Neuron (in vitro differentiated cells): ENCODE measurements at regions not wholly inside any gene's neighbourhood (a gene's known extent, or its start where the extent isn't known, plus 50 kb on each side); places are given as distances from the start of the nearest gene placed in this dataset.

Experiments used
- H2AFZ ChIP-seq: one replicate; pipeline ENCODE4 v1.6.1; 2013; ENCODE audit warnings: low read depth, mild to moderate bottlenecking, inconsistent platforms, low read length, moderate library complexity
- H3K27me3 ChIP-seq: one replicate; pipeline ENCODE4 v1.6.1; 2013; ENCODE audit warnings: low read length; ENCODE audit not compliant: insufficient read depth
- H3K36me3 ChIP-seq: one replicate; pipeline ENCODE4 v1.6.1; 2013; ENCODE audit warnings: low read length; ENCODE audit not compliant: insufficient read depth
- H3K4me1 ChIP-seq: one replicate; pipeline ENCODE4 v1.6.1; 2013; ENCODE audit warnings: low read length; ENCODE audit not compliant: insufficient read depth
- H3K4me3 ChIP-seq: 2 replicates; pipeline ENCODE4 v1.5.1; 2013; ENCODE audit warnings: mild to moderate bottlenecking, low read length, moderate library complexity
- H3K9me3 ChIP-seq: one replicate; pipeline ENCODE4 v1.6.1; 2013; ENCODE audit warnings: low read length

- Histone ChIP-seq H3K4me1 (no peaks in the 10 kb centered on the region), H3K4me3 (no peak overlapping the region), H3K27me3 (no peaks in the 10 kb centered on the region), H3K9me3 (no peaks in the 10 kb centered on the region), H2AFZ (no peak overlapping the region), H3K36me3 (no peaks in the 10 kb centered on the region)
These were observed 369.6 kb downstream of the OTOL1 start for GRCh38 chr3:161866176-161866575.

- H3K4me3 ChIP-seq, result no peak overlapping the region
- no peaks in the 10 kb centered on the region for H3K4me1 ChIP-seq
- H3K9me3 ChIP-seq, result no peaks in the 10 kb centered on the region
- no peak overlapping the region for H2AFZ ChIP-seq
- H3K36me3 ChIP-seq, result no peaks in the 10 kb centered on the region
- no peaks in the 10 kb centered on the region for H3K27me3 ChIP-seq
These were observed 378.9 kb downstream of the OTOL1 start for GRCh38 chr3:161875483-161875882.

- Histone ChIP-seq H2AFZ (no peak overlapping the region), H3K27me3 (no peaks in the 10 kb centered on the region), H3K4me3 (no peak overlapping the region), H3K9me3 (no peaks in the 10 kb centered on the region), H3K36me3 (no peaks in the 10 kb centered on the region), H3K4me1 (no peaks in the 10 kb centered on the region)
These were observed 382.9 kb downstream of the OTOL1 start for GRCh38 chr3:161879470-161879869.

GRCh38 chr3:161884830-161885229 lies 388.2 kb downstream of the OTOL1 start:
- H3K4me1 ChIP-seq, result no peaks in the 10 kb centered on the region
- H3K27me3 ChIP-seq, result no peaks in the 10 kb centered on the region
- no peak overlapping the region for H3K4me3 ChIP-seq
- H2AFZ ChIP-seq, result no peak overlapping the region
- no peaks in the 10 kb centered on the region for H3K36me3 ChIP-seq
- no peaks in the 10 kb centered on the region for H3K9me3 ChIP-seq

- H3K27me3 ChIP-seq, result no peaks in the 10 kb centered on the region
- no peaks in the 10 kb centered on the region for H3K36me3 ChIP-seq
- no peak overlapping the region for H2AFZ ChIP-seq
- peaks cover 3% of the 10 kb centered on the region for H3K4me1 ChIP-seq
- H3K4me3 ChIP-seq, result no peak overlapping the region
- H3K9me3 ChIP-seq, result no peaks in the 10 kb centered on the region
These were observed 393.6 kb downstream of the OTOL1 start for GRCh38 chr3:161890147-161890625.

GRCh38 chr3:161893972-161894371 lies 397.4 kb downstream of the OTOL1 start:
- no peaks in the 10 kb centered on the region for H3K27me3 ChIP-seq

GRCh38 chr3:161894657-161895056 lies 398.0 kb downstream of the OTOL1 start:
- Histone ChIP-seq H2AFZ (no peak overlapping the region), H3K4me3 (no peak overlapping the region), H3K36me3 (no peaks in the 10 kb centered on the region), H3K9me3 (no peaks in the 10 kb centered on the region), H3K27me3 (no peaks in the 10 kb centered on the region), H3K4me1 (peaks cover 3% of the 10 kb centered on the region)

More at GRCh38 chr3:161893972-161894371, 397.4 kb downstream of the OTOL1 start:
- peaks cover 3% of the 10 kb centered on the region for H3K4me1 ChIP-seq
- no peak overlapping the region for H3K4me3 ChIP-seq
- no peaks in the 10 kb centered on the region for H3K36me3 ChIP-seq
- no peaks in the 10 kb centered on the region for H3K9me3 ChIP-seq
- no peak overlapping the region for H2AFZ ChIP-seq

- H2AFZ ChIP-seq, result no peak overlapping the region
- H3K4me1 ChIP-seq, result no peaks in the 10 kb centered on the region
- H3K36me3 ChIP-seq, result no peaks in the 10 kb centered on the region
- H3K4me3 ChIP-seq, result no peak overlapping the region
- H3K27me3 ChIP-seq, result no peaks in the 10 kb centered on the region
- H3K9me3 ChIP-seq, result no peaks in the 10 kb centered on the region
These were observed 409.0 kb downstream of the OTOL1 start for GRCh38 chr3:161905520-161906132.

GRCh38 chr3:161913786-161914389 lies 417.3 kb downstream of the OTOL1 start:
- Histone ChIP-seq H3K4me1 (peaks cover 11% of the 10 kb centered on the region), H3K27me3 (no peaks in the 10 kb centered on the region), H2AFZ (no peak overlapping the region), H3K36me3 (no peaks in the 10 kb centered on the region), H3K4me3 (no peak overlapping the region), H3K9me3 (no peaks in the 10 kb centered on the region)

- no peaks in the 10 kb centered on the region for H3K9me3 ChIP-seq
- no peaks in the 10 kb centered on the region for H3K27me3 ChIP-seq
- no peak overlapping the region for H3K4me3 ChIP-seq
- H2AFZ ChIP-seq, result peak overlapping the region; percentile 39
- peaks cover 11% of the 10 kb centered on the region for H3K4me1 ChIP-seq
- H3K36me3 ChIP-seq, result no peaks in the 10 kb centered on the region
These were observed 418.3 kb downstream of the OTOL1 start for GRCh38 chr3:161914703-161915417.

- peaks cover 11% of the 10 kb centered on the region for H3K4me1 ChIP-seq
- H3K36me3 ChIP-seq, result no peaks in the 10 kb centered on the region
- peak overlapping the region; percentile 39 for H2AFZ ChIP-seq
- H3K9me3 ChIP-seq, result no peaks in the 10 kb centered on the region
- no peaks in the 10 kb centered on the region for H3K27me3 ChIP-seq
- H3K4me3 ChIP-seq, result no peak overlapping the region
These were observed 418.8 kb downstream of the OTOL1 start for GRCh38 chr3:161915418-161915750.

- Histone ChIP-seq H3K27me3 (no peaks in the 10 kb centered on the region), H3K4me3 (no peak overlapping the region), H3K36me3 (no peaks in the 10 kb centered on the region), H2AFZ (no peak overlapping the region), H3K4me1 (peaks cover 7% of the 10 kb centered on the region), H3K9me3 (no peaks in the 10 kb centered on the region)
These were observed 423.6 kb downstream of the OTOL1 start for GRCh38 chr3:161920196-161920595.

- no peak overlapping the region for H3K4me3 ChIP-seq
These were observed 429.2 kb downstream of the OTOL1 start for GRCh38 chr3:161925749-161926360.

More at GRCh38 chr3:161925749-161926360, 429.2 kb downstream of the OTOL1 start:
- no peak overlapping the region for H2AFZ ChIP-seq
- no peaks in the 10 kb centered on the region for H3K27me3 ChIP-seq
- H3K9me3 ChIP-seq, result no peaks in the 10 kb centered on the region
- no peaks in the 10 kb centered on the region for H3K4me1 ChIP-seq
- H3K36me3 ChIP-seq, result no peaks in the 10 kb centered on the region
